Uterus (tissue), 2 donors: ENCODE measurements at regions not wholly inside any gene's neighbourhood (a gene's known extent, or its start where the extent isn't known, plus 50 kb on each side); places are given as distances from the start of the nearest gene placed in this dataset.

ENCODE experiments used
- POLR2A ChIP-seq, 2 donors: fragments of 450-650 bp; IDR thresholded peaks; one replicate each; pipeline ENCODE4 v1.6.1; 2016; ENCODE audit warnings: antibody characterized with exemption in 2 of 2, mild to moderate bottlenecking in 1 of 2, moderate library complexity in 1 of 2
- TF ChIP-seq, protein P1 (sequence below), 4 experiments: fragments of 200-600 bp in 2 of 4; fragments of 450-650 bp in 2 of 4; sonication (generic) in 2 of 4; IDR thresholded peaks; one replicate each; pipeline ENCODE4 v1.5.1; 2016 to 2019; ENCODE audit warnings: antibody characterized with exemption in 4 of 4, mild to moderate bottlenecking in 2 of 4, moderate library complexity in 1 of 4

DNA sequence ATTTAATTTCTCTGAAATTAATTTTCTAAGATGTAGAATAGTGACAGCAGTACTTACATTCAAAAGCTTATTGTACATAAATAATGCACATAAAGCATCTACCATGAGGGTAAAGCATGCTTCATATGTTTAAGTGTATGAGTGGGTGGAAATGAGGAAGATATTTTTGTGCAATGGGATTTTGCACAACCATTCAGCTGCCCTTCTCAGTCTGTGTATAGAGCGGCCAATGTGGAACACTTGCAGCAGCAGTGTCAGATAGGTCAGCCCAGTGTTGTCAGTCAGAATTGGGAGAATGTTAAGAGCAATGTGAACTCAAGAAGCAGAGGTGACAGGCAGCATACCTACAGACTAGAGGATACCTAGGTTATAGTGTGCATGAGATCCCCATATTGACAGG lies 72.5 kb upstream of the ATP2B1 start:
- TF ChIP-seq POLR2A (IDR thresholded peaks at IDR 0.05), result no peak
- TF ChIP-seq, protein P1, sequence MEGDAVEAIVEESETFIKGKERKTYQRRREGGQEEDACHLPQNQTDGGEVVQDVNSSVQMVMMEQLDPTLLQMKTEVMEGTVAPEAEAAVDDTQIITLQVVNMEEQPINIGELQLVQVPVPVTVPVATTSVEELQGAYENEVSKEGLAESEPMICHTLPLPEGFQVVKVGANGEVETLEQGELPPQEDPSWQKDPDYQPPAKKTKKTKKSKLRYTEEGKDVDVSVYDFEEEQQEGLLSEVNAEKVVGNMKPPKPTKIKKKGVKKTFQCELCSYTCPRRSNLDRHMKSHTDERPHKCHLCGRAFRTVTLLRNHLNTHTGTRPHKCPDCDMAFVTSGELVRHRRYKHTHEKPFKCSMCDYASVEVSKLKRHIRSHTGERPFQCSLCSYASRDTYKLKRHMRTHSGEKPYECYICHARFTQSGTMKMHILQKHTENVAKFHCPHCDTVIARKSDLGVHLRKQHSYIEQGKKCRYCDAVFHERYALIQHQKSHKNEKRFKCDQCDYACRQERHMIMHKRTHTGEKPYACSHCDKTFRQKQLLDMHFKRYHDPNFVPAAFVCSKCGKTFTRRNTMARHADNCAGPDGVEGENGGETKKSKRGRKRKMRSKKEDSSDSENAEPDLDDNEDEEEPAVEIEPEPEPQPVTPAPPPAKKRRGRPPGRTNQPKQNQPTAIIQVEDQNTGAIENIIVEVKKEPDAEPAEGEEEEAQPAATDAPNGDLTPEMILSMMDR (IDR thresholded peaks at IDR 0.05), result no peak
